Inflammatory macrophage treated with lipopolysaccharide for 1 hour (primary cell): ENCODE measurements at regions not wholly inside any gene's neighbourhood (a gene's known extent, or its start where the extent isn't known, plus 50 kb on each side); places are given as distances from the start of the nearest gene placed in this dataset.

Experiments
- DNase-seq, 2 donors: peaks; one replicate each; pipeline ENCODE4 v3.0.0-alpha.2; 2020 to 2022

DNA sequence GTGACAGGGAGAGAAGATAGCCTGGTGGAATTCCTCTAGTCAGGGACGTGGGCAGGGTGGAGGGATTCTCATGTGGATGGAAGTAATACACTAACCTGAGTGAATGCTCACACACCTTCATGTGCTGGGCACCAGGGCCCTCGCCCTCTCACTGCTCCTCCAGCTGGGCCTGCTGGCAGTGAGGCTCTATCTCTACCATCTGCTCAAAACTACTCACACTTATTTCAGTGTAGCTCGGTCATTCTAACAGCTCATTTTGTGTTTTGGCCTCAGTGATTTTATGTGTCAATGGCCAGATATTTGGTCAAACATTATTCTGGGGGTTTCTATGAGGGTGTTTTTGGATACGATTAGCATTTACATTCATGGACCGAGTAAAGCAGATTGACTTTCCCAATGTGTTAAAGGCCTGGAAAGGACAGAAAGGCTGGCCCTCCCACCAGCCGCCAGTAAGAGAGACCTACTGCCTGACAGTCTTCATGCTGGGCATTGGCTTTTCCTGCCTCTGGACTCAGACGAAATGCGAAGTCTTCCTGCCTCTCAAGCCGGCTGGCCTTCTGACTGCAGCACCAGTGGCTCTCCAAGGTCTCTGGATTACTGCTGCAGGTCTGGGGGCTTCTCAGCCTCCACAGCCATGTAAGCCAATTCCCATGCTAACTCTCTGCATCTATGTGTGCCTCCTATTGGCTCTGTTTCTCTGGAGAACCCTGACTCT, 335.4 kb downstream of the CXCL12 start:
- DNase-seq: no peak

DNA sequence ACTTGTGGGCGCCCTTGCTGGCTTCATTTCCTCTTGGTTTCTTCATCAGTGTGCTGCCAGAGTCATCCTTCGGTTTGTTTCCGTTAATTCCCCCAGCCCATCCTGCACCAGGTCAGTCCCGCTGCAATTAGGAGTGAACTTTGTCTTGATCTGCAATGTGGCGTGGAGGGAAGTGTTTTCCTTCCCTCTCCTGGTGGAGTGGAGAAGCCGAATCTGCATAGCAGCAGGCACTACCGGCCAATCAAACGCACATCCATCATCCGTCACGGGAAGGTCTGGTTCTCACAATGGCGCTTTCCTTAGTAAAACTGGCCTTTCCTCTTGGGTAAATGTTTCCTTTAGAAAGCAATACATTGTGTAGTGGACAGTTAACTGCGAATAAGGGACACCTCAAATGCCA, 337.5 kb downstream of the CXCL12 start:
- DNase-seq: no peak

DNA sequence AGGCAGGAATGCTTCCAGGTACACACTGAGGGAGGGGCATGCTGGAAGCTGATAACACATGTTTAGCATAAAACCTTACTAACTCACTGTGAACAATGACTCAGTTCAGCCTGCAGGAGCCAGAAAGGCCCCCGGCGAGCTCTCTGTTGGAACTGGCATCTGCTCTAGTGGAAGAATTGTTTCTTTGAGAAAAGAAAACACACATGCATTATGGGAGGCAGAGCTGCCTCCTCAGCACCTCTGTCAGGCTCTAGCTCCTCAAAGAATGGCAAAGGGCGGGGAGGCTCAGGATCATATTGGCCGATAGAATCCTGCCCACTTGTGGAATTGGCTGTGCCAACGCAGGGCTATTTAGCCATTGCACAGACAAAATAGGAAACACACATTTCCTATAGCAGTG, 338.3 kb downstream of the CXCL12 start:
- no peak for DNase-seq

DNA sequence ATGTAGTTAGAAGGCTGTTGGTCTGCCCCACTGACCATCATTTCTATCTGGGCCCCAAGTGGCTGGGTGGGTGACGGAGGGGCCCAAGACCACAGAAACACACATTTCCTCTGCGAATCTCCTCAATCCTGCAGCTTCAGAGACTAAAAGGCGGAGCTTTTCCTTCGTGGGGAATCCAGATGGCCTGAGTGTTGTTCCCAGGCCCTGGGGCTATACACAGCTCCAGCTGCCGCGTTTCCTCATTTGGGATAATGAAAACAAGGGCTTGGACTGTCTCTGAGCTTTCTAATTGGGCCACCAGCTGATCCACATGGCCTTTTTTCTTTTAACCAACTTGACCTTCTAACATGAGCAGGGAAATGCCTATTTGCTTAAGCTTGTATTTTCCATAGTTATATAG, 339.9 kb downstream of the CXCL12 start:
- no peak for DNase-seq

DNA sequence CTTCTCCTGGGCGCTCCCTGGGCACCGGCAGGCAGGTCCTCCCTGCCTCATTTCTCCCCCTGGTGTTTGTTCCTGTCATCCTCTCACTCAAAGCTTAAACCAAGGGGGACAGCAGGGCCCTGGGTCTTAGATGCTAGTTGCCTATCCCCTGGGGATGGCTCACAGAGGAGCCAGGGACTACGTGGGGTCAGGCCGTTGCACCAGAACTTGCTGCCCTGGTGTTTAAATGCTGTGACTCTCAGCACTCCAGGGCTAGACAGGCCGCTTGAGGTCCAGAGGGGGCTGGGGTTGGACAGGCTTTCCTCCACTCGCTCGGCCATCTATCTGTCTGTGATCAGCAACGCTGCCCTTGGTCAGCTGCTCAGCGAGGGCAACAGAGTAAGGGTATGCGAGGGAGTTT, 340.3 kb downstream of the CXCL12 start:
- no peak for DNase-seq

DNA sequence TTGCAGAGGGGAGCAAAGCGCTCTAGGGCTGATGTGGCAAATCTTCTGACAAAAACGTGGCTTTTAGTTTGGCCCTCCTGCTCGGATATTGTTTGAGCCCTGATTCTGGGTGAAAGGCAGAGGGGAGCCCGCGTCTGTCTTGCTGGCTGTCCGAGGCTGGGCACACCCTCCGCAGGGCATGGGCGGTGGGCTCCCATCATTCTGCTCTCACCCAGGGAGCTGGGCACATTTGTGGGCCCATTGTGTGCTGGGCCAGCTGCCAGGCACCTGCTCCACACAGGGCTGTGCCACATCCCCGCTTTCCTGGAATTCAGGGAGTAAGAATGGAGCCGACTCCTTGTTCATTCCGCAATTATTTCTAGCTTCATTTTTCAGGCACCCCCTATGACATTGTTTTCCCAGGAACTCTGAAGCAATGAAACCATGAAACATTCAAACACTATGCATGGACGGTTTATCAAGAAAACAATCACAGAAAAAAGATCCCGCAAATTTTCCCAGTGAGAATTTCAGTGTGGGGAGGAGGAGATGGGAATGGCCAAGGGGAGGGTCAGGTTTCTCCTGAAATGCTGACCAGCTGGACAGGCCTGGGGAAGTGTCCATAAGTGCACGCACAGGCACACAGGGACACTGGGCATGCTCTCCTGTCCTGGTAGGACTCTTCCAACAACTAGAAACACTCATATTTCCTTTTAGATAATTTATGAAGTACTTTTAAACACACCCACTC, 341.1 kb downstream of the CXCL12 start:
- DNase-seq: no peak

DNA sequence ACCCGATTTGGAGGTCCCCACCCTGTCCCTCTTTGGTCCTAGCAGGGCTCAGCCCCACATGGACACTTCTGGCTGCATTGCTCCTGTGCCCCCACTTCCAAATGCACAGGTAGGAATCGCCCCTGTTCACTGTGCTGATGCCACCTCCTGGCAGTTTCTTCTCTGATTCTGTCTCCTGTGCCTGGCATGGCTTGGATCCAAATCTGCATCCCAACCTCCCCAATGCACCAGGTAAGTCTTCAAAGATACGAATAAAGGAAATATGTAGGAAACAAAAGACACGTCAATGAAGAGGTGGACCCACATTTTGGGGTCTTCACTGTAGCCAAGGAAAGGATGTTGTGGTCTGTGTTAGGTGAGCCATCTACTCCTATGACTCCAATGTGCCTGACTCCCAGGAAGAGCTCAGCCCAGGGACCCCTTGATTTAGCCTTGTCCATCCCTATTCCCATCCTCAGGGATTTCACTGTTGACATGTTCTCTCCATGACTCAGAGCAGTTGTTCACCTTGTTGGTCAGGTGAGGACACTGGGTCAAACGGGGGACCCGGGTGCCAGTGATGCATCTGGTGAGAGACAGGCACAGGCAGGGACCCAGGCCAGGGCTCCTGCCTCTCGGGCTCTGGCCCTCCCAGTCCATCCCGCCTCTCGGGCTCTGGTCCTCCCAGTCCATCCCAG, 341.8 kb downstream of the CXCL12 start:
- DNase-seq: no peak

DNA sequence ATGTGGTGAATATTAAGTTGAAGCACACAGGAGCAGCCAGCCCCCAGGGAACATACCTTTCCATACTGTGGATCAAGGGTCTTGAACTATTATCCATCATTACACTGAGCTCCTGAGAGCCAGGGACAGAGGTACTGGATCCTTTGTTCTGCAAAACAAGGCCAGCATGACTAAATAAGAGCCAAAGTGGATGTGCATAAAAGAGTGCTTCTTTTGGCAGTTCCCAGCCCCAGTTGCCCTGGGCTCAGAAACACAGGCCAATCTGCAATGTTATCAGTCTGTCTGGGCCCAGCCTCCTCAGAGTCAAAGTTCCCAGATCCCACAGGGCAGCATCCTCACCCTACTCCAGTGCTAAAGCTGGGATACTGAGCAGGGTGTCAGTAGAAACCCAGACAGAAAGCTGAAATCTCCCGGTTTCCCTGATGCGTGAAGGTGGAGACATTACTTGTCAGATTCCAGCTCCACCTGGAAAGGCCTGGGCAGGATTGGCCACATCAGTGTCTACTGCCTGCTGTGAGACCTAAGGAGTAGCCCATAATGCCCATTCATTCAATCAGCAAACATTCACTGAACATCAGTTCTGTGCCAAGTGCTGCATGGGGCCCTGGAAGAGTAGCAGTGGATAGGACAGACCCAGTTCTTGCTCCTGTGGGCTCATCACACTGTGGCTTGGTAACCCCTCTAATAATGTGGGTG, 342.7 kb downstream of the CXCL12 start:
- no peak for DNase-seq

DNA sequence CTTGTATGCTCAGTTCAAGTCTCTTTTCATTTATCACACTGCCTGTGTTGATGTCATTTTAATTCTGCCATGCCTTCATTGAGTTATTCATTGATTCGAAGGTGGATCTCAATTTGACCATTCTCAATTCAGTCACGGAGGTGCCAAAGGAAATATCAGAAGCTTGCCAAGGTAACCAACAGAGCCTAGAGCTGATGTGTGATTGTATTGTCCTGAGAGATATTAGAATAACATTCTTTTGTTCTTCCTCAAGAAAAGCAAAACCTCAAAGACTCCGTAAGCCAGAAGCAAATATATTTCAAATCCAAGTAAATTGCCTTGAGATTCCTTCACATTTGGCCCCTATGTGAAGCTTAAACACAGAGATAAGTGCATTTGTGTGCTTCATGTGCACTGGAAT, 345.3 kb downstream of the CXCL12 start:
- DNase-seq: no peak

DNA sequence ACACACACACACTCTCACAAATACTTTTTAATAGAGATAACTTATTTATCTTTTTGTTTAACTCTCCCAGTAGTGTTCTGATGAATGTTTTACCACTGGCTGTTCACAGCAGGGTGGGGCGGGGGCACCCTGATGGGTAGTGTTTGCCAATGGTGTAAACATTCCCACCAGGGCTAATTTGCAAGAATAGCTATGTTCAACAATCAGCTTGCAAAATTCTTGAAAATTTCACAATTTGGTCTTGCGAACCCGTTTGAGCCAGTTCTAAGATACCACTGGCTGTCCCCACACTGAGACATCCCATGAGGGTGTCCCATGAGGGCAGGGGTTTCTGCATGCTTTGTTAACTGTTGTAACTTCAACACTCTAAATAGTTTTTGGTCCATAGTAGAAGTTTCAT, 348.5 kb downstream of the CXCL12 start:
- DNase-seq: no peak

DNA sequence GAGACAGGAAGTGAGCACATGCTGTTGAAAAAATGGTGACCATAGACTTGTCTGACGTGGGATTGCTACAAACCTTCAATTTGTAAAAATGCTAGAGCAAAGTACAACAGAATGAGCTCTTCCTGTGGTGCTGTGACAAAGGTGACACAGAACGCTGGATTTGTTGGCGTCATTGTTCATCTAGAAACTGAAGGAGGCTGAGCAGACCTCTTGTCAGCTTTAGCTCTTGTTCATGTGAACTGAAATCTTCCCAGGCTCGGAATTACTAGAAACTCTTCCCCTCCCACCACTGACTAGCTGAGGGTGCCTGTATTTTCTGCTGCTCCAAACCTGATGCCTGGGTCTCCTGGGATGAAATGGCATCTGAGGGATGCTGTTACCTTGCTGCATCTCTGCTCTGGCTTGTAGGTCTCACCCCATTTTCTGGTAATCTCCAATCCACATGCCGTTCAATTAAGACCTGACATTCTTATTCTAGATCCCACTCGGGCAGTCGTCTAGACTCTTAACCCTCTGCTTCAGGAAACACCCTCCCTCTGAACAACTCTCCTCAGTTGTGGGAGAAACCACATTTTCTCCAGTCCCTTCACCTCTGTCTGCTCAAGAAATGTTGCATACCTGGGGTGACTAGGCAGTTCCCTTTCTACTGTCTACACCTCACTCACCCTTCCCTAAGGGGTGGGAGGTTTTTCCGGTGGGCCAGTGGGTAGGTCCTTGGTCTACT, 349.3 kb downstream of the CXCL12 start:
- DNase-seq: no peak

DNA sequence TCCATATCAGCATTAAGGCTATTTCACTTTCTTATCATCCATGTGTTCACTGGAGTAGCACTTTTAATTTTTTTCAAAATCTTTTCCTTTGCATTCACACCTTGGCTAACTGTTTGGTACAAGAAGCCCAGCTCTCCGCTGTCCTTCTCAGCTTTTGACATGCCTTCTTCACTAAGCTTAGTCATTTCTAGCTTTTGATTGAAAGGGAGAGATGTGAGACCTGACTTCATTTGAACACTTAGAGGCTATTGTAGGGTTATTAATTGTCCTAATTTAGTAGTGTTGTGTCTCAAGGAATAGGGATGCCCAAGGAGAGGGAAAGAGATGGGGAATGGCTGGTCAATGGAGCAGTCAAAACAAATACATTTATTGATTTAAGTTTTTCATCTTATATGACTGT, 350.0 kb downstream of the CXCL12 start:
- no peak for DNase-seq

DNA sequence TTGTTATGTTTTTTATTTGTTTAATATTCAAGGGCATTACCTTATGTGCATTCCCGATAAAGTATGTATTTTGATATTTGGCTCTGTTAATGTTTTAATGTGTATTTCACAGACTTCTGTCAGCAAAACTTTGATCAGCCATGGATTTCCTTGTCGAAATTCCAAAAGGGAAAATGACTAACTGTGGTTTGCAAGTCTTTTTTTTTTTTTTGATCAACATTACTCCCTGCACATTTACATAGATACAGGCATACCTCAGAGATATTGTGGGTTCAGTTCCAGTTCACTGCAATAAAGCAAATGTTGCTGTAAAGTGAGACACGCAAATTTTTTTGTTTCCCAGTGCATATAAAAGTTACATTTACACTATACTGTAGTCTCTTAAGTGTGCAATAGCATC, 351.9 kb downstream of the CXCL12 start:
- no peak for DNase-seq

DNA sequence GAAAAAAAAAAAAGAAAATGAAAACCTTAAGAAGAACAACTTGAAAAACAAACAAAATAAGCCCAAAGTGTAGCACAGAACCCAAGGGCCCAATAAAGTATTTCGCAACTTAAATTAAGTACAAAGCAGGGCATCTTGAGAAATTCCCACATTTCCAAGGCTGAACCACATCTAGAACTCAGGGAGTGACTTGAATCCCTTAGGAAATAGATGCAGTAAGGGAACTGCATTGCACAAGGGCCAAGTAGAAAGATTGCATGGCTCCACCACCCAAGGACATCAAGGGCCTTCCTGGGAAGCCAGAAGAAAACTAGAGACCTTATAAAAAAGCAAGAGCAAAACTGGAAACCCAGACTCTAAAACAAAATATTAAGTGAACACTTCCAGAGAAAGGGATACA, 352.7 kb downstream of the CXCL12 start:
- DNase-seq: no peak

DNA sequence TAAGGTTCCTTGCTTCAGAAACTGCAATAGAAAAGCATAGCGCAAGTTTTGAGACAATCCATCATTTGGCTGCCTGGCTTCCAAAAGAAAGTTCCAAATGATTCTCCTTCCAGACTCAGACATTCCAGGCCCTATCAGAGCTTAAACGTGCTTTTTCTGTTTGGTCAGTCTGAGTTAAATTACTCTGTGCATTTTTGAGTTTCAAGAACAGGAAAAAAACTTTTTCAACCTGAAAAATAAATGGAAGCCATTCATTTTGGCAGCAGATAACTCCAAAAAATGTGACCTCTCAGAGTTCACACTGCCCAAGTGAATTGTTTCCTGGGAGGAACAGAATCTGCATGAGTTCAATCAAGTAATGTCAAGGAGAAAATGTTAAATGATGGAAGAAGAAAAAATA, 354.2 kb downstream of the CXCL12 start:
- no peak for DNase-seq

DNA sequence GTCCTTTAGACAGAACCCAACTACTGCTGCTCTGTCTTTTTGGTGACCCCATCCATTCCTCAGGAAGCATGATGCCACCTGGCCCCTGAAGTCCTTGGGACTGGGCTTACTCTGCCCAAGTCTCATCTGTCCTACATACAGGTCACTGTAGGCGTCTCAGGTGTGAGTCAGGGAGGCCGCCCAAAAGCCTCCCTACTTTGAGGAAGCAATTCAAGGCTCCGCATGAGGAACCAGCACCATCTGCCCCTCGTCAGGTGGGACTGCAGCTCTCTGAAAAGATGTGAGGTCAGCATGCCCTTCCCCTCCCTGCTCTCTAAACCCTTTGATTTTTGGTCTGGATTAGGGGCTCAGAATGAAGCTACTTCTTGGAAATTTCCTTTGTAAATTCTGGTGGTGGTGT, 354.8 kb downstream of the CXCL12 start:
- no peak for DNase-seq

DNA sequence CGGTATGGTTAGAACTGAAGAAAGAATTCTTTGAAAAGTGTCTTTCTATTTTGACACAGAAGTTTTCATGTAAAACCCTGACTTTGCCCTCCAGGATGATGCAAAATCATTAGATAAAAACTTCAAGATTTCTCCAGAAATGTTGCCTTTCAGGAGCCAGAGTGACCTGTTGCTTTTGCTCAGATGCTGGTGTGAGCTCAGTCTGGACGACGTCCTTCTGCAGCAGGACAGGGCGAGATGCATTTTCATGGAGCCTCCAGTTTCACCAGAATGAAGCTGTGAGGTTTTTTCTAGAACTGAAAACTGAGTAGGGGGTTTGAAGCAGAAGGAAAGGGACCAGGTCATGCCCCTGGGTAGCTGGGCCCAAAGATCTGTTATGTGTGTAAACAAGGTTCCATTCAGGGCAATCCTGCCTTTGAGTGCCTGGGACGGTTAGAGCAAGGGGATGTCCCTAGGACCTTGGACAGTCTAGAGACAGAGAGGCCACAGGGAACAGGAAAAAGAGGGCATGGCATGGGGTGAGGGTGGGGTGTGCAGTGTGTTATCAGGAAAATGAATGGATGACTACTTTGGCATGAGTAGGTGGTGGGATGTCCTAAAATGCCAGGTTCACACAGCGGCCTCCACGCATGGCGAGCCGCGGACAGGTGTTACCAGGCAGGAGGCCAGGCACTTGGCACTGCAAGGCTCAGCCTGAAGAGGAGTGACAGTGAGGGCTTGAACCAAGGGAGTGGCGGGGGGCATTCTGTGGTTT, 356.3 kb downstream of the CXCL12 start:
- no peak for DNase-seq

DNA sequence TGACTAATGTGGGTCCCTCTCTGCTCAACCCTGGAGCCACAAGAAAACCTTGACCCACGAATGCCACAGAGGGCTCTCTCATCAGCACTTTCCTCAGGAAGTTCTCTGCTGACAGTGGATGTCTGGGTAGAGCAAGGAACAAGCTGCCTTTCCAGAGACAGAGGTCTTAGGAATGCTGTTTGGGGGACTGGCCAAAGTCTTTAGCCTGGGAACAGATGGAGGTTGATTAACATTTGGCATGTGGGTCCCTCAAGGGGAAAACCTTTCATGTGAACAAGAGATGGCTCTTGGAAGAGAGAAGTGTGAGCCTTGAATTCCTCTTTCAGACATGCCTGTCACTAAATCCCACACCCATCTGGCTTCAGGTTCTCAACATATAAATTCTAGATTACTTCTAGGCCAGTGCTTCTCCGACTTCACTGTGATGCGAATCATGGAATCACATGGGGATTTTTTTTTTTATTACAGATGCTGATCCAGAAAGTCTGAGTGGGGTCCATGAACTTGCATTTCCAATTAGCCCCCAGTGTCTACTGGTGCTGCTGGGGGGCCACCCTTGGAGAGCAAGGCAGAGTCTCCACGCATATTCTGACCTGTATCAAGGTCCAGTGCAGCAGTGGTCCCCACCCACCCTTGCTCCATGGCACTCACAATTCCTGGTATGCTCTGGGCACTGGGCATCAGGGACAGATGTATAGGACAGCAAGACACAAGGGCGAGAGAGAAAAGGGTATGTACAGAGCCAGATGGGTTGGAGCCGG, 360.4 kb downstream of the CXCL12 start:
- no peak for DNase-seq

DNA sequence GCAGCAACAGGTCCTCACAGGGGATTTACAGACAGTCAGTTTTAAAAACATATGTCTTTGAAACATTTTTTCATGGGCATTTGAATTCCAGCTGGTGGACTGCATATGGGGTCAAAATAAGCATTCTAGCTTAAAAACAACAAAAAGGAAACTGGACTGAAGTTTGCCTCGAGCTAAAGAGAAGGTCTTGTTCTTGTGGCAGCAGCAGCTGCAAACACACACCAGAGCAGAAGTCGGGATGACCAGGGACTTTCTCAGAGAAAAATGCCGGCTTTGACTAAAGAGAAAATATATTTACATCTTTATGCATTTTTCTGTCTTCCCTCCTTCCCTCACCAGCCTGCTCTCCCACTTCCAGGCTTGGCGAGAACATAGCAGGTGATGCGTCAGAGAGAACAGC, 361.4 kb downstream of the CXCL12 start:
- no peak for DNase-seq

DNA sequence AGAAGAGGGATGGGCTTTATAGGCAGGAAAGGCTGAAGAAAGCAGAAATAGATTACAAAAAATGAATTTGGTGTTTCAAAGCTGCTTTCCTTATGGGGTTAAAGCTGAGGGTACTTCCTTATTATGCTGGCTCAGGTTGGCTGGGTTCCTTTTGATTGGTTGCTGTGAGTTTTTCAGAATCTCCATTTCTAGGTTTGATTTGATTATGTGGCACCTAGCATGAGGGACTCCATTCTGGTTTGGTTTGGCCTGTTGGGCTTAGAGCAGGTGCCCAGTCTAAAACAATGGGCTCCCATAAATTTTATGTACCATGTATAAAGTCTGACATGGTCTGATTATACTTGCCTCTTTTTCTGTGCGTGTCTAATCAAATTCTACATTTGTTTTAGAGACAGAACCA, 362.7 kb downstream of the CXCL12 start:
- DNase-seq: no peak
